Activated T-helper 1 cell treated with anti-CD3 and anti-CD28 coated beads, Interleukin-12 subunit alpha, Interleukin-12 subunit beta, Interleukin-2, Interleukin-4 antibody, amounts not matched to agents 30 ng/mL and 10 ng/mL and 1 ng/mL, durations not matched to agents 14 hours and 24 hours and 36 hours (primary cell): ENCODE measurements at regions not wholly inside any gene's neighbourhood (a gene's known extent, or its start where the extent isn't known, plus 50 kb on each side); places are given as distances from the start of the nearest gene placed in this dataset.
"Not testable (repeated sequence)": the region's sequence is repeated elsewhere in the genome, so short reads cannot be mapped to it uniquely, and the experiment has no call there.

ENCODE experiments used
- DNase-seq: peaks from one replicate; pipeline ENCODE4 v3.0.0; 2021; ENCODE audit warnings: low spot score
- H3K27ac Mint-ChIP-seq: one replicate; pipeline ENCODE4 v1.8.0; 2021; ENCODE audit warnings: mild to moderate bottlenecking, mixed read lengths
- H3K27me3 Mint-ChIP-seq: one replicate; pipeline ENCODE4 v1.8.0; 2022; ENCODE audit warnings: mild to moderate bottlenecking, moderate library complexity, mixed read lengths; ENCODE audit not compliant: insufficient read depth
- H3K36me3 Mint-ChIP-seq: one replicate; pipeline ENCODE4 v1.8.0; 2021; ENCODE audit warnings: low read depth, mixed read lengths
- H3K4me1 Mint-ChIP-seq: one replicate; pipeline ENCODE4 v1.8.0; 2021; ENCODE audit warnings: low read depth, mixed read lengths
- H3K4me3 Mint-ChIP-seq: one replicate; pipeline ENCODE4 v1.8.0; 2021; ENCODE audit warnings: mild to moderate bottlenecking, moderate library complexity, mixed read lengths
- H3K9me3 Mint-ChIP-seq: one replicate; pipeline ENCODE4 v1.8.0; 2021; ENCODE audit warnings: mixed read lengths
- intact Hi-C: fragments of 100-400 bp; cut with micrococcal nuclease; formaldehyde crosslinking; loops from one replicate; pipeline ENCODE4 v1.15.1; 2024

GRCh38 chr5:124511791-124512190 is 234.6 kb downstream of the ZNF608 start:
- no peaks in the 10 kb centered on the region for H3K4me1 Mint-ChIP-seq
- no peak for DNase-seq
- no peak overlapping the region for H3K27ac Mint-ChIP-seq
- no peaks in the 10 kb centered on the region for H3K9me3 Mint-ChIP-seq
- H3K27me3 Mint-ChIP-seq: peaks cover 4% of the 10 kb centered on the region
- no peaks in the 10 kb centered on the region for H3K36me3 Mint-ChIP-seq
- intact Hi-C loops: no loop called here
- no peak overlapping the region for H3K4me3 Mint-ChIP-seq

- intact Hi-C loops: no loop called here
- DNase-seq: no peak
- Mint-ChIP-seq H3K27ac (no peak overlapping the region), H3K27me3 (peaks cover 3% of the 10 kb centered on the region), H3K4me3 (no peak overlapping the region), H3K36me3 (no peaks in the 10 kb centered on the region), H3K4me1 (no peaks in the 10 kb centered on the region), H3K9me3 (no peaks in the 10 kb centered on the region)
Observed at GRCh38 chr5:124507688-124508087, 238.8 kb downstream of the ZNF608 start.

- DNase-seq: no peak
- Mint-ChIP-seq H3K27ac (no peak overlapping the region), H3K9me3 (no peaks in the 10 kb centered on the region), H3K4me1 (no peaks in the 10 kb centered on the region), H3K27me3 (peaks cover 3% of the 10 kb centered on the region), H3K4me3 (no peak overlapping the region), H3K36me3 (no peaks in the 10 kb centered on the region)
- intact Hi-C loops: no loop called here
Observed at GRCh38 chr5:124504081-124504916, 242.1 kb downstream of the ZNF608 start.

- no peak overlapping the region for H3K27ac Mint-ChIP-seq
- DNase-seq: no peak
- no peak overlapping the region for H3K4me3 Mint-ChIP-seq
- H3K36me3 Mint-ChIP-seq: no peaks in the 10 kb centered on the region
- no peaks in the 10 kb centered on the region for H3K4me1 Mint-ChIP-seq
- intact Hi-C loops: no loop called here
- peaks cover 4% of the 10 kb centered on the region for H3K27me3 Mint-ChIP-seq
- H3K9me3 Mint-ChIP-seq: no peaks in the 10 kb centered on the region
Observed at GRCh38 chr5:124502551-124502950, 243.9 kb downstream of the ZNF608 start.

GRCh38 chr5:124499818-124500217 is 246.6 kb downstream of the ZNF608 start:
- H3K4me1 Mint-ChIP-seq, DNase-seq, H3K9me3 Mint-ChIP-seq, H3K27ac Mint-ChIP-seq, H3K4me3 Mint-ChIP-seq, H3K36me3 Mint-ChIP-seq, H3K27me3 Mint-ChIP-seq, intact Hi-C loops: not testable (repeated sequence)

GRCh38 chr5:124496968-124497367 is 249.5 kb downstream of the ZNF608 start:
- H3K27ac Mint-ChIP-seq, DNase-seq, H3K4me1 Mint-ChIP-seq, intact Hi-C loops, H3K4me3 Mint-ChIP-seq, H3K36me3 Mint-ChIP-seq, H3K27me3 Mint-ChIP-seq, H3K9me3 Mint-ChIP-seq: not testable (repeated sequence)

- Mint-ChIP-seq H3K36me3 (no peaks in the 10 kb centered on the region), H3K27ac (no peak overlapping the region), H3K4me3 (no peak overlapping the region), H3K27me3 (peaks cover 2% of the 10 kb centered on the region), H3K9me3 (peaks cover 15% of the 10 kb centered on the region), H3K4me1 (no peaks in the 10 kb centered on the region)
- no peak for DNase-seq
- intact Hi-C loops: no loop called here
Observed at GRCh38 chr5:124494540-124495116, 251.8 kb downstream of the ZNF608 start.

- no peaks in the 10 kb centered on the region for H3K36me3 Mint-ChIP-seq
- intact Hi-C loops: no loop called here
Observed at GRCh38 chr5:124492444-124493224, 253.8 kb downstream of the ZNF608 start.

GRCh38 chr5:124490315-124490714 is 256.1 kb downstream of the ZNF608 start:
- DNase-seq, H3K4me1 Mint-ChIP-seq, H3K36me3 Mint-ChIP-seq, H3K27me3 Mint-ChIP-seq, intact Hi-C loops, H3K4me3 Mint-ChIP-seq, H3K27ac Mint-ChIP-seq: not testable (repeated sequence)
- H3K9me3 Mint-ChIP-seq: peaks cover 16% of the 10 kb centered on the region

More at GRCh38 chr5:124492444-124493224, 253.8 kb downstream of the ZNF608 start:
- Mint-ChIP-seq H3K9me3 (peaks cover 16% of the 10 kb centered on the region), H3K27ac (no peak overlapping the region), H3K4me1 (no peaks in the 10 kb centered on the region), H3K4me3 (no peak overlapping the region), H3K27me3 (no peaks in the 10 kb centered on the region)
- no peak for DNase-seq

- Mint-ChIP-seq H3K9me3 (no peaks in the 10 kb centered on the region), H3K27me3 (no peaks in the 10 kb centered on the region), H3K36me3 (no peaks in the 10 kb centered on the region), H3K27ac (no peak overlapping the region), H3K4me1 (no peaks in the 10 kb centered on the region), H3K4me3 (no peak overlapping the region)
- DNase-seq: no peak
- intact Hi-C loops: no loop called here
Observed at GRCh38 chr5:124481419-124481818, 265.0 kb downstream of the ZNF608 start.

- DNase-seq: no peak
- Mint-ChIP-seq H3K9me3 (no peaks in the 10 kb centered on the region), H3K27ac (no peak overlapping the region), H3K36me3 (no peaks in the 10 kb centered on the region), H3K4me3 (no peak overlapping the region), H3K4me1 (no peaks in the 10 kb centered on the region), H3K27me3 (no peaks in the 10 kb centered on the region)
- intact Hi-C loops: no loop called here
Observed at GRCh38 chr5:124480964-124481363, 265.5 kb downstream of the ZNF608 start.

GRCh38 chr5:124480022-124480421 is 266.4 kb downstream of the ZNF608 start:
- H3K9me3 Mint-ChIP-seq: no peaks in the 10 kb centered on the region
- no peaks in the 10 kb centered on the region for H3K36me3 Mint-ChIP-seq
- no peaks in the 10 kb centered on the region for H3K27me3 Mint-ChIP-seq
- H3K4me1 Mint-ChIP-seq: no peaks in the 10 kb centered on the region
- no peak overlapping the region for H3K27ac Mint-ChIP-seq
- no peak for DNase-seq
- intact Hi-C loops: no loop called here
- H3K4me3 Mint-ChIP-seq: no peak overlapping the region

- H3K4me1 Mint-ChIP-seq: no peaks in the 10 kb centered on the region
- H3K36me3 Mint-ChIP-seq: no peaks in the 10 kb centered on the region
- no peaks in the 10 kb centered on the region for H3K27me3 Mint-ChIP-seq
- H3K9me3 Mint-ChIP-seq: no peaks in the 10 kb centered on the region
- DNase-seq: no peak
- no peak overlapping the region for H3K4me3 Mint-ChIP-seq
- intact Hi-C loops: no loop called here
- no peak overlapping the region for H3K27ac Mint-ChIP-seq
Observed at GRCh38 chr5:124478264-124478663, 268.2 kb downstream of the ZNF608 start.
